MCF 10A (cell line): ENCODE measurements at regions not wholly inside any gene's neighbourhood (a gene's known extent, or its start where the extent isn't known, plus 50 kb on each side); places are given as distances from the start of the nearest gene placed in this dataset.

ENCODE experiments used
- BruUV-seq: library from RNA; stranded (reverse); fragments of 400-500 nt; replicated peaks from 2 replicates; lab custom pipeline; 2021; lab: Mats Ljungman, UMichigan
- CTCF ChIA-PET: fragments of 300-600 bp; sonication (Branson Sonifier 250); formaldehyde crosslinking; extraction: SDS; loops from one replicate; lab custom pipeline; 2021; ENCODE audit warnings: antibody characterized with exemption, inconsistent platforms; lab: Yijun Ruan, JAX
- POLR2A ChIA-PET: fragments of 300-600, 350-650 bp; sonication (Branson Sonifier 250); formaldehyde crosslinking; extraction: SDS; loops from one replicate; lab custom pipeline; 2020; ENCODE audit warnings: antibody characterized with exemption, inconsistent platforms; lab: Yijun Ruan, JAX
- DNase-seq: peaks from one replicate; pipeline ENCODE4 v3.0.0-alpha.2; 2018; ENCODE audit not compliant: unreplicated experiment
- H3K27ac Mint-ChIP-seq: one replicate; pipeline ENCODE4 v1.8.0; 2022; ENCODE audit warnings: mild to moderate bottlenecking, low read depth, mixed read lengths; ENCODE audit not compliant: unreplicated experiment
- H3K27me3 Mint-ChIP-seq: one replicate; pipeline ENCODE4 v1.8.0; 2022; ENCODE audit warnings: mixed read lengths; ENCODE audit not compliant: insufficient read depth, unreplicated experiment
- H3K36me3 Mint-ChIP-seq: one replicate; pipeline ENCODE4 v1.8.0; 2022; ENCODE audit warnings: mild to moderate bottlenecking, moderate library complexity, mixed read lengths; ENCODE audit not compliant: insufficient read depth, unreplicated experiment
- H3K4me1 Mint-ChIP-seq: one replicate; pipeline ENCODE4 v1.8.0; 2022; ENCODE audit warnings: mixed read lengths; ENCODE audit not compliant: insufficient read depth, unreplicated experiment
- H3K4me3 Mint-ChIP-seq: one replicate; pipeline ENCODE4 v1.8.0; 2022; ENCODE audit warnings: mild to moderate bottlenecking, moderate library complexity, mixed read lengths; ENCODE audit not compliant: unreplicated experiment
- H3K9me3 Mint-ChIP-seq: one replicate; pipeline ENCODE4 v1.8.0; 2022; ENCODE audit warnings: mixed read lengths; ENCODE audit not compliant: unreplicated experiment
- intact Hi-C: fragments of 100-400 bp; cut with micrococcal nuclease; formaldehyde crosslinking; loops from 2 replicates; pipeline ENCODE4 v1.14.1; 2022
- TF ChIP-seq, protein P1 (sequence below): fragments of 200-600 bp; IDR thresholded peaks from one replicate; pipeline ENCODE4 v1.8.0; 2022; ENCODE audit warnings: antibody characterized with exemption, mild to moderate bottlenecking; ENCODE audit not compliant: unreplicated experiment

DNA sequence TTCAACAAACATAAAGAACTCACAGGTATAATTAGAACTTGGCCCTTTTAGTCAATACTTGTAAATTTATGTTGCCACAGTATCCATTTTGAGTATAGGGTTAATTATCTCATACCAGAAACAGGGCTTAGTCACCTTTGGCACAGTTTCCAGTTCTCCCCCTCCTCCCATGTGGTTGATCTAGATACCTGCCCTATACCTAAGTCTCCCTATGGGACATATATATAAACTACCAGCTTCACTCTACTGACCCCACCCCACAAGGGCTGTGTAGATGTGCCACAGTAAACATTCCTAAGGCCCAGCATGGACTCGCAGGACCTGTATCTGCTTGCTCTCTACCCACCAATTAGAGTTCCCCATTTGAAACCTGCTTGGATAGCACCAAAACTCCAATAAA is 371.7 kb upstream of the RND3 start:
- no peaks in the 10 kb centered on the region for H3K9me3 Mint-ChIP-seq
- peaks cover 7% of the 10 kb centered on the region for H3K4me1 Mint-ChIP-seq
- no peaks in the 10 kb centered on the region for H3K36me3 Mint-ChIP-seq
- H3K4me3 Mint-ChIP-seq: no peak overlapping the region
- ChIA-PET CTCF (interaction anchor here (0.5 kb wide), 1 partner anchor 291 kb away, joined by 4 read pairs; no protein-coding TSS in a partner anchor), POLR2A (no interaction called here)
- peak; percentile 30 for DNase-seq
- TF ChIP-seq, protein P1, sequence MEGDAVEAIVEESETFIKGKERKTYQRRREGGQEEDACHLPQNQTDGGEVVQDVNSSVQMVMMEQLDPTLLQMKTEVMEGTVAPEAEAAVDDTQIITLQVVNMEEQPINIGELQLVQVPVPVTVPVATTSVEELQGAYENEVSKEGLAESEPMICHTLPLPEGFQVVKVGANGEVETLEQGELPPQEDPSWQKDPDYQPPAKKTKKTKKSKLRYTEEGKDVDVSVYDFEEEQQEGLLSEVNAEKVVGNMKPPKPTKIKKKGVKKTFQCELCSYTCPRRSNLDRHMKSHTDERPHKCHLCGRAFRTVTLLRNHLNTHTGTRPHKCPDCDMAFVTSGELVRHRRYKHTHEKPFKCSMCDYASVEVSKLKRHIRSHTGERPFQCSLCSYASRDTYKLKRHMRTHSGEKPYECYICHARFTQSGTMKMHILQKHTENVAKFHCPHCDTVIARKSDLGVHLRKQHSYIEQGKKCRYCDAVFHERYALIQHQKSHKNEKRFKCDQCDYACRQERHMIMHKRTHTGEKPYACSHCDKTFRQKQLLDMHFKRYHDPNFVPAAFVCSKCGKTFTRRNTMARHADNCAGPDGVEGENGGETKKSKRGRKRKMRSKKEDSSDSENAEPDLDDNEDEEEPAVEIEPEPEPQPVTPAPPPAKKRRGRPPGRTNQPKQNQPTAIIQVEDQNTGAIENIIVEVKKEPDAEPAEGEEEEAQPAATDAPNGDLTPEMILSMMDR: no peak
- intact Hi-C loops: no loop called here
- H3K27ac Mint-ChIP-seq: no peak overlapping the region
- BruUV-seq: no TSS peak
- no peaks in the 10 kb centered on the region for H3K27me3 Mint-ChIP-seq

GRCh38 chr2:150858382-150858781 is 370.9 kb upstream of the RND3 start:
- Mint-ChIP-seq H3K4me1 (peaks cover 7% of the 10 kb centered on the region), H3K27me3 (no peaks in the 10 kb centered on the region), H3K4me3 (no peak overlapping the region), H3K9me3 (no peaks in the 10 kb centered on the region), H3K36me3 (no peaks in the 10 kb centered on the region), H3K27ac (no peak overlapping the region)
- POLR2A ChIA-PET: no interaction called here
- TF ChIP-seq, protein P1: no peak
- BruUV-seq: no TSS peak
- CTCF ChIA-PET: no interaction called here
- intact Hi-C loops: no loop called here
- no peak for DNase-seq

DNA sequence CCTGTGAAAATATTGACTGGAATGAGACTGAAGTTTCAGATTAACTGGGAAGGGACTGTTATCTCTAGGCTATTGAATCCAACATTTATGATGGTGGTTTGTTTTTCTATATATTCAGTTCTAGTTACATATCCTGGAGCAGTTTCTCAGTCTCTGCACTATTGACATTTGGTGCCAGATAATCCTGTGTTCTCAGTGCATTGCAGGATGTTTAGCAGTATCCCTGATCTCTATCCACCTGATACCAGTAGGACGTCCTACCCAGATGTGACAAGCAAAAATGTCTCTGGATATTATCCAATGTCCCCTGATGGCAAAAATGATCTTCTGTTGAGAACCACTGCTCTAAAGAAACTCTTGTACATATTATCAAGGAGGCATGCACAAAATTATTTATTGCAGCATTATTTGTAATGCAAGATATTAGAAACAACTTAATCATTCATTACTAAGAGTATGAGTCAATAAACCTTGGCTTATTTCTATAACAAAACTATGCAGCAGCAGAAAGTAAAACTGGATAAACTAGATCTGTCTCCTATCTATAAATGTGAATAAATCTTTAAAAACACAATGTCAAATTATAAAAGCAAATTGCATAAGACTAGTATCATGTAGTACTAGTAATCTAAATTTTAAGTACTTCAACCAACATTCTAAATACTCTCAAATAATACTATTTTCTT is 369.3 kb upstream of the RND3 start:
- DNase-seq: no peak
- H3K27ac Mint-ChIP-seq: no peak overlapping the region
- H3K27me3 Mint-ChIP-seq: no peaks in the 10 kb centered on the region
- ChIA-PET POLR2A (no interaction called here), CTCF (no interaction called here)
- TF ChIP-seq, protein P1: no peak
- BruUV-seq: no TSS peak
- H3K4me1 Mint-ChIP-seq: peaks cover 7% of the 10 kb centered on the region
- H3K9me3 Mint-ChIP-seq: no peaks in the 10 kb centered on the region
- intact Hi-C loops: no loop called here
- no peaks in the 10 kb centered on the region for H3K36me3 Mint-ChIP-seq
- H3K4me3 Mint-ChIP-seq: no peak overlapping the region

- CTCF ChIA-PET: interaction anchor here (0.7 kb wide), 1 partner anchor 173 kb away, joined by 3 read pairs; no protein-coding TSS in a partner anchor
- no peak for DNase-seq
- POLR2A ChIA-PET: no interaction called here
- Mint-ChIP-seq H3K27me3 (no peaks in the 10 kb centered on the region), H3K4me1 (no peaks in the 10 kb centered on the region), H3K27ac (no peak overlapping the region), H3K9me3 (no peaks in the 10 kb centered on the region), H3K4me3 (no peak overlapping the region), H3K36me3 (no peaks in the 10 kb centered on the region)
- no TSS peak for BruUV-seq
- intact Hi-C loops: no loop called here
- TF ChIP-seq, protein P1: no peak
Observed at GRCh38 chr2:150853263-150853662, 365.8 kb upstream of the RND3 start.
